ENCODE measurements at regions not wholly inside any gene's neighbourhood (a gene's known extent, or its start where the extent isn't known, plus 50 kb on each side); places are given as distances from the start of the nearest gene placed in this dataset.

DNA sequence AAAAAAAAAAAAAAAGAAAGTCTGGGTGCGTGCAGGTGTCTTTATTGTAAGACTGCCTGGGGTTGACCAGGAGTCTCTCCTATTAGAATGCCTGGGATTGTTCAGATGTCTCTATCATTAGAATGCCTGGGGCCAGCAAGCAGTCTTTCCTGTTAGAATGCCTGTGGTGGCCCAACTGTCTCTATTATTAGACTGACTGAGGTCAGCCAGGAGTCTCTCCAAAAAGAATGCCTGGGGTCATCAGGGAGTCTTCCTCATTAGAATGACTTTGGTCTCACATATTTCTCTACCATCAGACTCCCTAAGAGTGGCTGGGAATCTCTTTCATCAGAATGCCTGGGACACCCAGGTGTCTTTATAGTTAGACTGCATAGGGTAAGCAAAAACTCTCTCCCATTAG, 1577.5 kb downstream of the UQCRFS1 start:
- Mint-ChIP-seq H3K36me3 (ENCODE audit: low read depth) (no peaks in the 10 kb centered on the region), H3K9me3 (peaks cover 60% of the 10 kb centered on the region), H3K27me3 (ENCODE audit: low read depth) (no peaks in the 10 kb centered on the region), H3K4me3 (ENCODE audit: low read depth) (no peak overlapping the region), H3K27ac (no peak overlapping the region), H3K4me1 (ENCODE audit: low read depth) (no peaks in the 10 kb centered on the region)
- DNase-seq (ENCODE audit: low spot score): no peak
- intact Hi-C loops (cut with micrococcal nuclease): no loop called here

- Mint-ChIP-seq H3K36me3 (ENCODE audit: low read depth) (peaks cover 4% of the 10 kb centered on the region), H3K9me3 (peaks cover 74% of the 10 kb centered on the region)
Observed at GRCh38 chr19:27618006-27618405, 1594.9 kb downstream of the UQCRFS1 start.

GRCh38 chr19:27580906-27581305, 1632.0 kb downstream of the UQCRFS1 start:
- H3K27me3 Mint-ChIP-seq (ENCODE audit: low read depth): no peaks in the 10 kb centered on the region
- no peaks in the 10 kb centered on the region for H3K4me1 Mint-ChIP-seq (ENCODE audit: low read depth)
- H3K9me3 Mint-ChIP-seq: peaks cover 68% of the 10 kb centered on the region
- DNase-seq (ENCODE audit: low spot score): no peak
- intact Hi-C loops (cut with micrococcal nuclease): no loop called here
- H3K36me3 Mint-ChIP-seq (ENCODE audit: low read depth): no peaks in the 10 kb centered on the region
- no peak overlapping the region for H3K4me3 Mint-ChIP-seq (ENCODE audit: low read depth)
- H3K27ac Mint-ChIP-seq: no peak overlapping the region

More at GRCh38 chr19:27618006-27618405, 1594.9 kb downstream of the UQCRFS1 start:
- Mint-ChIP-seq H3K4me1 (ENCODE audit: low read depth) (no peaks in the 10 kb centered on the region), H3K4me3 (ENCODE audit: low read depth) (no peak overlapping the region), H3K27ac (no peak overlapping the region), H3K27me3 (ENCODE audit: low read depth) (no peaks in the 10 kb centered on the region)
- DNase-seq (ENCODE audit: low spot score): no peak
- intact Hi-C loops (cut with micrococcal nuclease): no loop called here
